ENCODE measurements at regions not wholly inside any gene's neighbourhood (a gene's known extent, or its start where the extent isn't known, plus 50 kb on each side); places are given as distances from the start of the nearest gene placed in this dataset.
A peak's percentile ranks its signal among the peaks of the same experiment; 100 is the strongest.

GRCh38 chr6:105909106-105909505 is 177.0 kb upstream of the PRDM1 start:
- H3K4me3 ChIP-seq (ENCODE audit: low read length), result no peak overlapping the region
- Mint-ChIP-seq H3K27ac (no peak overlapping the region), H3K9me3 (no peaks in the 10 kb centered on the region), H3K36me3 (ENCODE audit: low read depth) (no peaks in the 10 kb centered on the region), H3K4me1 (ENCODE audit: low read depth) (no peaks in the 10 kb centered on the region), H3K27me3 (no peaks in the 10 kb centered on the region), H3K4me3 (no peak overlapping the region)
- ChIA-PET CTCF (no interaction called here), POLR2A (no interaction called here)
- ATAC-seq (ENCODE audit: poor library complexity) (no peak), DNase-seq (peak in 1 of 14 experiments; percentile 11)
- H3K27me3 ChIP-seq (ENCODE audit: control insufficient read depth in 1 of 2, insufficient read depth in 2 of 2, low read length in 2 of 2), result no peaks in the 10 kb centered on the region
- no peaks in the 10 kb centered on the region for H3K4me1 ChIP-seq (ENCODE audit: insufficient read depth, low read length)
- intact Hi-C loops (cut with DNase I, micrococcal nuclease), result no loop called here
- H3K9me3 ChIP-seq (ENCODE audit: control insufficient read depth in 1 of 2, insufficient read depth in 1 of 2, low read length in 2 of 2), result no peaks in the 10 kb centered on the region
- TF ChIP-seq CTCF (IDR thresholded peaks at IDR 0.05), result no peak
- no peak overlapping the region for H3K27ac ChIP-seq (ENCODE audit: low read depth in 1 of 2, low read length in 2 of 2)
- no peaks in the 10 kb centered on the region for H3K36me3 ChIP-seq (ENCODE audit: insufficient read depth, low read length)

GRCh38 chr6:105907991-105908390 is 178.1 kb upstream of the PRDM1 start:
- Histone ChIP-seq H3K36me3 (ENCODE audit: insufficient read depth, low read length) (no peaks in the 10 kb centered on the region), H3K4me1 (ENCODE audit: insufficient read depth, low read length) (no peaks in the 10 kb centered on the region), H3K9me3 (ENCODE audit: control insufficient read depth in 1 of 2, insufficient read depth in 1 of 2, low read length in 2 of 2) (no peaks in the 10 kb centered on the region), H3K4me3 (ENCODE audit: low read length) (no peak overlapping the region), H3K27ac (ENCODE audit: low read depth in 1 of 2, low read length in 2 of 2) (no peak overlapping the region), H3K27me3 (ENCODE audit: control insufficient read depth in 1 of 2, insufficient read depth in 2 of 2, low read length in 2 of 2) (no peaks in the 10 kb centered on the region)
- Mint-ChIP-seq H3K4me3 (no peak overlapping the region), H3K9me3 (no peaks in the 10 kb centered on the region), H3K4me1 (ENCODE audit: low read depth) (no peaks in the 10 kb centered on the region), H3K27ac (no peak overlapping the region), H3K36me3 (ENCODE audit: low read depth) (no peaks in the 10 kb centered on the region), H3K27me3 (no peaks in the 10 kb centered on the region)
- intact Hi-C loops (cut with DNase I, micrococcal nuclease), result no loop called here
- no peak for TF ChIP-seq CTCF (IDR thresholded peaks at IDR 0.05)
- ATAC-seq (ENCODE audit: poor library complexity) (no peak), DNase-seq (no peak)
- POLR2A ChIA-PET, result no interaction called here
- CTCF ChIA-PET, result no interaction called here

GRCh38 chr6:105907301-105907700 is 178.8 kb upstream of the PRDM1 start:
- Mint-ChIP-seq H3K27ac (no peak overlapping the region), H3K9me3 (no peaks in the 10 kb centered on the region), H3K36me3 (ENCODE audit: low read depth) (no peaks in the 10 kb centered on the region), H3K4me3 (no peak overlapping the region), H3K4me1 (ENCODE audit: low read depth) (no peaks in the 10 kb centered on the region), H3K27me3 (no peaks in the 10 kb centered on the region)
- POLR2A ChIA-PET, result no interaction called here
- H3K4me3 ChIP-seq (ENCODE audit: low read length), result no peak overlapping the region
- TF ChIP-seq CTCF (IDR thresholded peaks at IDR 0.05), result no peak
- DNase-seq (no peak), ATAC-seq (ENCODE audit: poor library complexity) (no peak)
- CTCF ChIA-PET, result no interaction called here
- intact Hi-C loops (cut with DNase I, micrococcal nuclease), result no loop called here
- H3K27me3 ChIP-seq (ENCODE audit: control insufficient read depth in 1 of 2, insufficient read depth in 2 of 2, low read length in 2 of 2), result no peaks in the 10 kb centered on the region
- H3K4me1 ChIP-seq (ENCODE audit: insufficient read depth, low read length), result no peaks in the 10 kb centered on the region
- no peak overlapping the region for H3K27ac ChIP-seq (ENCODE audit: low read depth in 1 of 2, low read length in 2 of 2)
- no peaks in the 10 kb centered on the region for H3K9me3 ChIP-seq (ENCODE audit: control insufficient read depth in 1 of 2, insufficient read depth in 1 of 2, low read length in 2 of 2)
- H3K36me3 ChIP-seq (ENCODE audit: insufficient read depth, low read length), result no peaks in the 10 kb centered on the region
